ENCODE measurements at regions not wholly inside any gene's neighbourhood (a gene's known extent, or its start where the extent isn't known, plus 50 kb on each side); places are given as distances from the start of the nearest gene placed in this dataset.

- Histone ChIP-seq H4K20me1 (ENCODE audit: insufficient read depth, low read length) (no peaks in the 10 kb centered on the region), H3K27me3 (ENCODE audit: insufficient read depth, low read length) (no peaks in the 10 kb centered on the region), H3K4me1 (ENCODE audit: insufficient read depth, low read length) (peaks cover 3% of the 10 kb centered on the region), H3K4me2 (ENCODE audit: insufficient read depth, low read length) (no peak overlapping the region), H3K79me2 (ENCODE audit: insufficient read depth, low read length) (no peaks in the 10 kb centered on the region), H3K4me3 (ENCODE audit: insufficient read depth, low read length) (no peak overlapping the region), H3K36me3 (ENCODE audit: insufficient read depth, low read length) (no peaks in the 10 kb centered on the region), H3K9me3 (ENCODE audit: low read depth, low read length) (no peaks in the 10 kb centered on the region), H2AFZ (ENCODE audit: low read length) (peak overlapping the region; percentile 74), H3K27ac (ENCODE audit: low read depth, low read length) (peak overlapping the region; percentile 20)
- TF ChIP-seq CTCF (IDR thresholded peaks at IDR 0.05; ENCODE audit: extremely low read depth, low read depth, low read length), result no peak
- DNase-seq (ENCODE audit: insufficient read length, low spot score, missing footprints), result peak; percentile 53
Measured at GRCh38 chr2:207385903-207386302, 143.9 kb upstream of the CREB1 start.

GRCh38 chr2:207387001-207387571, 142.7 kb upstream of the CREB1 start:
- H3K4me2 ChIP-seq (ENCODE audit: insufficient read depth, low read length), result no peak overlapping the region

GRCh38 chr2:207390302-207391095, 139.3 kb upstream of the CREB1 start:
- no peaks in the 10 kb centered on the region for H3K9me3 ChIP-seq (ENCODE audit: low read depth, low read length)
- peaks cover 19% of the 10 kb centered on the region for H3K4me1 ChIP-seq (ENCODE audit: insufficient read depth, low read length)
- no peak for TF ChIP-seq CTCF (IDR thresholded peaks at IDR 0.05; ENCODE audit: extremely low read depth, low read depth, low read length)
- H2AFZ ChIP-seq (ENCODE audit: low read length), result no peak overlapping the region
- no peak overlapping the region for H3K4me3 ChIP-seq (ENCODE audit: insufficient read depth, low read length)
- H4K20me1 ChIP-seq (ENCODE audit: insufficient read depth, low read length), result no peaks in the 10 kb centered on the region
- no peak overlapping the region for H3K4me2 ChIP-seq (ENCODE audit: insufficient read depth, low read length)
- H3K36me3 ChIP-seq (ENCODE audit: insufficient read depth, low read length), result no peaks in the 10 kb centered on the region
- no peaks in the 10 kb centered on the region for H3K27me3 ChIP-seq (ENCODE audit: insufficient read depth, low read length)
- no peak for DNase-seq (ENCODE audit: insufficient read length, low spot score, missing footprints)
- no peaks in the 10 kb centered on the region for H3K79me2 ChIP-seq (ENCODE audit: insufficient read depth, low read length)
- no peak overlapping the region for H3K27ac ChIP-seq (ENCODE audit: low read depth, low read length)

More at GRCh38 chr2:207387001-207387571, 142.7 kb upstream of the CREB1 start:
- Histone ChIP-seq H3K79me2 (ENCODE audit: insufficient read depth, low read length) (no peaks in the 10 kb centered on the region), H3K9me3 (ENCODE audit: low read depth, low read length) (no peaks in the 10 kb centered on the region), H3K4me1 (ENCODE audit: insufficient read depth, low read length) (peaks cover 3% of the 10 kb centered on the region), H3K36me3 (ENCODE audit: insufficient read depth, low read length) (no peaks in the 10 kb centered on the region), H3K27me3 (ENCODE audit: insufficient read depth, low read length) (no peaks in the 10 kb centered on the region), H2AFZ (ENCODE audit: low read length) (no peak overlapping the region), H4K20me1 (ENCODE audit: insufficient read depth, low read length) (no peaks in the 10 kb centered on the region), H3K4me3 (ENCODE audit: insufficient read depth, low read length) (no peak overlapping the region), H3K27ac (ENCODE audit: low read depth, low read length) (no peak overlapping the region)
- no peak for TF ChIP-seq CTCF (IDR thresholded peaks at IDR 0.05; ENCODE audit: extremely low read depth, low read depth, low read length)
- DNase-seq (ENCODE audit: insufficient read length, low spot score, missing footprints), result no peak

GRCh38 chr2:207394203-207394781, 135.5 kb upstream of the CREB1 start:
- H3K79me2 ChIP-seq (ENCODE audit: insufficient read depth, low read length), result no peaks in the 10 kb centered on the region
- no peak for DNase-seq (ENCODE audit: insufficient read length, low spot score, missing footprints)
- no peaks in the 10 kb centered on the region for H4K20me1 ChIP-seq (ENCODE audit: insufficient read depth, low read length)
- H3K4me3 ChIP-seq (ENCODE audit: insufficient read depth, low read length), result no peak overlapping the region
- peaks cover 18% of the 10 kb centered on the region for H3K4me1 ChIP-seq (ENCODE audit: insufficient read depth, low read length)
- H3K4me2 ChIP-seq (ENCODE audit: insufficient read depth, low read length), result peak overlapping the region; percentile 52
- H3K9me3 ChIP-seq (ENCODE audit: low read depth, low read length), result peaks cover 2% of the 10 kb centered on the region
- no peak for TF ChIP-seq CTCF (IDR thresholded peaks at IDR 0.05; ENCODE audit: extremely low read depth, low read depth, low read length)
- H3K36me3 ChIP-seq (ENCODE audit: insufficient read depth, low read length), result no peaks in the 10 kb centered on the region
- H2AFZ ChIP-seq (ENCODE audit: low read length), result peak overlapping the region; percentile 72
- peak overlapping the region; percentile 98 for H3K27ac ChIP-seq (ENCODE audit: low read depth, low read length)
- H3K27me3 ChIP-seq (ENCODE audit: insufficient read depth, low read length), result no peaks in the 10 kb centered on the region

Data from osteoblast (primary cell).